Liver (tissue), 7 donors: ENCODE measurements at regions not wholly inside any gene's neighbourhood (a gene's known extent, or its start where the extent isn't known, plus 50 kb on each side); places are given as distances from the start of the nearest gene placed in this dataset.

Experiments used
- DNase-seq: peaks from one replicate; pipeline ENCODE4 v3.0.0-alpha.2; 2017; ENCODE audit warnings: low spot score
- H3K27ac ChIP-seq, 2 donors: one replicate each; pipeline ENCODE4 v1.7.0; 2013; ENCODE audit warnings: inconsistent platforms in 2 of 2, low read length in 2 of 2, control low read depth in 1 of 2, low read depth in 1 of 2, mild to moderate bottlenecking in 1 of 2
- H3K27me3 ChIP-seq, 4 donors: one replicate each; pipeline versions ENCODE4 v1.6.1 to v1.7.0; 2013; ENCODE audit warnings: low read length in 3 of 4, inconsistent platforms in 1 of 4, mild to moderate bottlenecking in 1 of 4, moderate library complexity in 1 of 4; ENCODE audit not compliant: control insufficient read depth in 4 of 4, insufficient read depth in 4 of 4
- H3K36me3 ChIP-seq, 4 donors: one replicate each; pipeline versions ENCODE4 v1.6.1 to v1.7.0; 2013; ENCODE audit warnings: low read length in 3 of 4, mild to moderate bottlenecking in 3 of 4, low read depth in 1 of 4, moderate library complexity in 1 of 4; ENCODE audit not compliant: control insufficient read depth in 4 of 4, insufficient read depth in 3 of 4
- H3K4me1 ChIP-seq, 4 donors: one replicate each; pipeline versions ENCODE4 v1.6.1 to v1.7.0; 2013; ENCODE audit warnings: low read length in 3 of 4, mild to moderate bottlenecking in 3 of 4, moderate library complexity in 1 of 4; ENCODE audit not compliant: control insufficient read depth in 4 of 4, insufficient read depth in 4 of 4
- H3K4me3 ChIP-seq, 3 donors: one replicate each; pipeline versions ENCODE4 v1.6.1 to v1.7.0; 2013; ENCODE audit warnings: low read length in 3 of 3, control low read depth in 1 of 3, low read depth in 1 of 3, mild to moderate bottlenecking in 1 of 3
- H3K9ac ChIP-seq, 2 donors: one replicate each; pipeline ENCODE4 v1.7.0; 2013; ENCODE audit warnings: low read length in 2 of 2, mild to moderate bottlenecking in 2 of 2, moderate library complexity in 2 of 2, control low read depth in 1 of 2, low read depth in 1 of 2
- H3K9me3 ChIP-seq, 4 donors: one replicate each; pipeline versions ENCODE4 v1.6.1 to v1.7.0; 2013; ENCODE audit warnings: low read length in 3 of 4; ENCODE audit not compliant: control insufficient read depth in 4 of 4
- EGR1 ChIP-seq, 2 donors: IDR thresholded peaks; 2 replicates each; pipeline ENCODE4 v1.6.1; 2016 to 2018; ENCODE audit warnings: antibody characterized with exemption in 2 of 2, low read depth in 2 of 2
- FOXA1 ChIP-seq: IDR thresholded peaks from 2 replicates; pipeline ENCODE4 v1.6.1; 2016; ENCODE audit warnings: antibody characterized with exemption
- FOXA2 ChIP-seq: IDR thresholded peaks from 2 replicates; pipeline ENCODE4 v1.6.1; 2016; ENCODE audit warnings: antibody characterized with exemption
- HNF4A ChIP-seq, 2 donors: conservative IDR thresholded peaks; 2 replicates each; pipeline ENCODE4 v1.6.1; 2016; ENCODE audit warnings: antibody characterized with exemption in 2 of 2, mild to moderate bottlenecking in 2 of 2
- HNF4G ChIP-seq: IDR thresholded peaks from 2 replicates; pipeline ENCODE4 v1.6.1; 2016; ENCODE audit warnings: antibody characterized with exemption
- JUND ChIP-seq, 2 donors: IDR thresholded peaks; 2 replicates each; pipeline ENCODE4 v1.6.1; 2016; ENCODE audit warnings: antibody characterized with exemption in 2 of 2
- MAX ChIP-seq: IDR thresholded peaks from 2 replicates; pipeline ENCODE4 v1.6.1; 2016; ENCODE audit warnings: antibody characterized with exemption
- NR2F2 ChIP-seq: IDR thresholded peaks from 2 replicates; pipeline ENCODE4 v1.6.1; 2016; ENCODE audit warnings: antibody characterized with exemption
- RAD21 ChIP-seq, 2 donors: IDR thresholded peaks; 2 replicates each; pipeline ENCODE4 v1.6.1; 2016; ENCODE audit warnings: antibody characterized with exemption in 2 of 2, mild to moderate bottlenecking in 2 of 2
- REST ChIP-seq: IDR thresholded peaks from 2 replicates; pipeline ENCODE4 v1.6.1; 2016; ENCODE audit warnings: antibody characterized with exemption, mild to moderate bottlenecking
- RXRA ChIP-seq, 2 donors: IDR thresholded peaks; 2 replicates each; pipeline ENCODE4 v1.6.1; 2017 to 2018; ENCODE audit warnings: antibody characterized with exemption in 2 of 2, mild to moderate bottlenecking in 1 of 2
- SP1 ChIP-seq: IDR thresholded peaks from 2 replicates; pipeline ENCODE4 v1.6.1; 2018; ENCODE audit warnings: antibody characterized with exemption, mild to moderate bottlenecking
- TAF1 ChIP-seq: conservative IDR thresholded peaks from 2 replicates; pipeline ENCODE4 v1.6.1; 2016; ENCODE audit warnings: antibody characterized with exemption, mild to moderate bottlenecking
- YY1 ChIP-seq: IDR thresholded peaks from 2 replicates; pipeline ENCODE4 v1.6.1; 2016; ENCODE audit warnings: antibody characterized with exemption, mild to moderate bottlenecking
- WGBS: extraction: QIAGEN DNeasy Blood & Tissue Kit; methylation state at CpG from one replicate; pipeline ENCODE4 v1.1.7; 2013; 5-methylcytosine and 5-hydroxymethylcytosine counted together
- TF ChIP-seq, protein P1 (sequence below): IDR thresholded peaks from 2 replicates; pipeline ENCODE4 v1.6.1; 2016; ENCODE audit warnings: antibody characterized with exemption
- TF ChIP-seq, protein P2 (sequence below): IDR thresholded peaks from 2 replicates; pipeline ENCODE4 v1.6.1; 2016; ENCODE audit warnings: antibody characterized with exemption
- donor health status: healthy.
- donor health status: healthy.
- donor health status: healthy.
- donor health status: healthy.

DNA sequence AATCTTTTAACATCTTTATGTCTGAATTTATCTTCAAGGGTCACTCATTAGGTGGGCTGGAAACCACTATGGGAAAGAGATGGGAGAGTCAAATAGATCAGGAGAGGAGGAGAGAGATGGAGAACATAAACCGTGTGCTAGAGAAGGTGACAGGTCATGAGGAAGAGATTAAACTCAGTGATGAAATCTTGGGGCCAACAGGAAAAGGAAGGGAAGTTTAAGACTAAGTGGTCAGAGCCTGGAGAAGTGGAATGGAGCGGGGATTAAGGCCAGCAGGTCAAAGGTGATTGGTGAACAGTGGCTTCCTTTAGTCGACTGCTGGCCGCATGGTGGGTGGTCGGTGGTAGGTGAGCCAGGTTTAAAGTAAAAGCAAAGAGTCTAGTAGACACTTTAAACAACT lies 169.3 kb upstream of the IVNS1ABP start:
- Histone ChIP-seq H3K4me1 (peaks cover 8 to 24% (median 21%) of the 10 kb centered on the region in 4 donors), H3K27me3 (no peaks in the 10 kb centered on the region), H3K27ac (no peak overlapping the region), H3K9ac (no peak overlapping the region), H3K4me3 (no peak overlapping the region), H3K36me3 (no peaks in the 10 kb centered on the region), H3K9me3 (no peaks in the 10 kb centered on the region)
- no peak for DNase-seq
- 80% methylated on average over 5 of the region's 5 CpGs for WGBS
- TF ChIP-seq NR2F2 (no peak), REST (no peak), JUND (IDR thresholded peaks at IDR 0.05) (no peak), HNF4A (conservative IDR thresholded peaks at IDR 0.05) (no peak), EGR1 (IDR thresholded peaks at IDR 0.05; ENCODE audit: low read depth in 2 of 2) (no peak), YY1 (no peak), SP1 (no peak), RAD21 (IDR thresholded peaks at IDR 0.05) (no peak), TAF1 (no peak), FOXA2 (no peak), MAX (no peak), RXRA (IDR thresholded peaks at IDR 0.05) (no peak), FOXA1 (no peak)
- TF ChIP-seq, protein P1, sequence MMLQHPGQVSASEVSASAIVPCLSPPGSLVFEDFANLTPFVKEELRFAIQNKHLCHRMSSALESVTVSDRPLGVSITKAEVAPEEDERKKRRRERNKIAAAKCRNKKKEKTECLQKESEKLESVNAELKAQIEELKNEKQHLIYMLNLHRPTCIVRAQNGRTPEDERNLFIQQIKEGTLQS: no peak
- TF ChIP-seq, protein P2, sequence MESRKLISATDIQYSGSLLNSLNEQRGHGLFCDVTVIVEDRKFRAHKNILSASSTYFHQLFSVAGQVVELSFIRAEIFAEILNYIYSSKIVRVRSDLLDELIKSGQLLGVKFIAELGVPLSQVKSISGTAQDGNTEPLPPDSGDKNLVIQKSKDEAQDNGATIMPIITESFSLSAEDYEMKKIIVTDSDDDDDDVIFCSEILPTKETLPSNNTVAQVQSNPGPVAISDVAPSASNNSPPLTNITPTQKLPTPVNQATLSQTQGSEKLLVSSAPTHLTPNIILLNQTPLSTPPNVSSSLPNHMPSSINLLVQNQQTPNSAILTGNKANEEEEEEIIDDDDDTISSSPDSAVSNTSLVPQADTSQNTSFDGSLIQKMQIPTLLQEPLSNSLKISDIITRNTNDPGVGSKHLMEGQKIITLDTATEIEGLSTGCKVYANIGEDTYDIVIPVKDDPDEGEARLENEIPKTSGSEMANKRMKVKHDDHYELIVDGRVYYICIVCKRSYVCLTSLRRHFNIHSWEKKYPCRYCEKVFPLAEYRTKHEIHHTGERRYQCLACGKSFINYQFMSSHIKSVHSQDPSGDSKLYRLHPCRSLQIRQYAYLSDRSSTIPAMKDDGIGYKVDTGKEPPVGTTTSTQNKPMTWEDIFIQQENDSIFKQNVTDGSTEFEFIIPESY: no peak

DNA sequence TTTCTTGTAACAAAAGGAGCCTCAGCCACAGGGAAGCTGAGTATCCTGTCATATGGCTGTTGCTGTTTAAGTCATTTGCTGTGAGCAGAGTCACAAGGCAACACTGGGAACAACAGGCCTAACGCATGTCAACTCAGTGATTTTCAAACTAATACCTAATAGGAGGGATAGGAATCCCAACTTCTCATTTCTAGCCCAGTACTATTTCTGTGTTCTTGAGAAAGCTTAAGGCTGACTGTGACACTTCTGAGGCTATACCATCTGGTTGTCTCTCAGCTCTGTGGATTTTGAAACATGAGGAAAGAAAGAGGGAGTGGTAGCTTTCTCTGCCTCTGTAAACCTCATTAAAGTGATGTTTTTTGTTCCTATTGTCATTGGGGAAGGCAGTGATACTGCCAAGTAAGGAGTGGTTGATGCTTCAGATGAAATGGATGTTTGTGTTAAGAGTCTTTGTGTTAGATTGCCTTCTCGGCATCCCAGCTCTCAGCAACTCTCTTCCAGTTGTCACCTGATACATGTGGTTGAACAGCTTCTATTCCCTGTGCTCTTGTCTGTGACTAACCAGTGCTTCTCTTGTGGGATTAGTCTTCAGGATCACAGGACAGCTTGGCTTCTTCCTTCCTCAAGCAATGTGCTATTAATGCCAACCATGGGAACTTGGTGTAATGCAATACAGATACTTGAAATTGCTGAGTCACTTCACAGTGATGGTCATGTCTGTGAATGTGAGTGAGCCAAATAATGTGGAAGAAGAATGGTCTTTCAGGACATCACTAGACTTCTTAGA lies 166.8 kb upstream of the IVNS1ABP start:
- H3K9ac ChIP-seq: no peak overlapping the region
- no peak for DNase-seq
- peaks cover 8 to 30% (median 18%) of the 10 kb centered on the region in 4 donors for H3K4me1 ChIP-seq
- 91% methylated on average over 2 of the region's 2 CpGs for WGBS
- no peaks in the 10 kb centered on the region for H3K27me3 ChIP-seq
- no peak overlapping the region for H3K27ac ChIP-seq
- H3K4me3 ChIP-seq: no peak overlapping the region
- H3K36me3 ChIP-seq: no peaks in the 10 kb centered on the region
- no peaks in the 10 kb centered on the region for H3K9me3 ChIP-seq
- TF ChIP-seq, protein P2: no peak
- TF ChIP-seq NR2F2 (no peak), HNF4G (no peak), FOXA2 (no peak), HNF4A (conservative IDR thresholded peaks at IDR 0.05) (no peak)
